GM18909 (cell line): ENCODE measurements at regions not wholly inside any gene's neighbourhood (a gene's known extent, or its start where the extent isn't known, plus 50 kb on each side); places are given as distances from the start of the nearest gene placed in this dataset.

Source experiments
- ATAC-seq: cut with Tn5 transposase; IDR thresholded peaks from one replicate; pipeline ENCODE4 v1.9.1; 2021; ENCODE audit warnings: mild to moderate bottlenecking; ENCODE audit not compliant: unreplicated experiment, poor library complexity

- ATAC-seq: no peak
Observed at GRCh38 chr13:73224703-73225102, 165.9 kb downstream of the KLF5 start.

- peak; percentile 98 for ATAC-seq
Observed at GRCh38 chr13:73223372-73223781, 164.6 kb downstream of the KLF5 start.

GRCh38 chr13:73222627-73223305 is 164.0 kb downstream of the KLF5 start:
- no peak for ATAC-seq

- no peak for ATAC-seq
Observed at GRCh38 chr13:73220966-73221720, 162.3 kb downstream of the KLF5 start.

GRCh38 chr13:73218181-73218580 is 159.4 kb downstream of the KLF5 start:
- no peak for ATAC-seq

GRCh38 chr13:73216381-73216831 is 157.6 kb downstream of the KLF5 start:
- no peak for ATAC-seq

- no peak for ATAC-seq
Observed at GRCh38 chr13:73215823-73216222, 157.0 kb downstream of the KLF5 start.

GRCh38 chr13:73212482-73212881 is 153.7 kb downstream of the KLF5 start:
- ATAC-seq: no peak

GRCh38 chr13:73210218-73210883 is 151.5 kb downstream of the KLF5 start:
- ATAC-seq: no peak

GRCh38 chr13:73204952-73205351 is 146.1 kb downstream of the KLF5 start:
- ATAC-seq: no peak

GRCh38 chr13:73201626-73202025 is 142.8 kb downstream of the KLF5 start:
- ATAC-seq: no peak

- no peak for ATAC-seq
Observed at GRCh38 chr13:73198991-73199411, 140.2 kb downstream of the KLF5 start.

GRCh38 chr13:73195091-73195490 is 136.3 kb downstream of the KLF5 start:
- no peak for ATAC-seq

GRCh38 chr13:73194310-73194709 is 135.5 kb downstream of the KLF5 start:
- ATAC-seq: no peak

- ATAC-seq: no peak
Observed at GRCh38 chr13:73193554-73193953, 134.7 kb downstream of the KLF5 start.

GRCh38 chr13:73190477-73190876 is 131.7 kb downstream of the KLF5 start:
- ATAC-seq: no peak

- ATAC-seq: no peak
Observed at GRCh38 chr13:73189776-73190175, 131.0 kb downstream of the KLF5 start.

- no peak for ATAC-seq
Observed at GRCh38 chr13:73189362-73189761, 130.6 kb downstream of the KLF5 start.

GRCh38 chr13:73187106-73187505 is 128.3 kb downstream of the KLF5 start:
- no peak for ATAC-seq

GRCh38 chr13:73179650-73180274 is 121.0 kb downstream of the KLF5 start:
- ATAC-seq: no peak
